HEK293 (cell line): ENCODE measurements at regions not wholly inside any gene's neighbourhood (a gene's known extent, or its start where the extent isn't known, plus 50 kb on each side); places are given as distances from the start of the nearest gene placed in this dataset.

Source experiments
- CTCF ChIA-PET: fragments of 350-600 bp; formaldehyde crosslinking; extraction: SDS; loops from one replicate; lab custom pipeline; 2021; ENCODE audit warnings: antibody characterized with exemption; lab: Yijun Ruan, JAX
- POLR2A ChIA-PET: fragments of 300-600 bp; formaldehyde crosslinking; extraction: SDS; loops from one replicate; lab custom pipeline; 2020; ENCODE audit warnings: antibody characterized with exemption, inconsistent platforms; lab: Yijun Ruan, JAX
- H3K27ac ChIP-seq: fragments of 200-500 bp; sonication (Bioruptor generic); 2 replicates; pipeline ENCODE4 v1.5.1; 2014; ENCODE audit warnings: low read depth, low read length, control low read depth, inconsistent platforms; ENCODE audit errors: extremely low read depth
- H3K36me3 ChIP-seq, 2 experiments: fragments of 200-500 bp in 1 of 2; sonication (Bioruptor generic) in 1 of 2; 1 replicate in 1 of 2; 2 replicates in 1 of 2; pipeline ENCODE4 v1.5.1; 2014 to 2017; ENCODE audit warnings: inconsistent platforms in 2 of 2, low read length in 2 of 2; ENCODE audit not compliant: control insufficient read depth in 2 of 2, insufficient read depth in 1 of 2
- H3K4me1 ChIP-seq: fragments of 200-500 bp; sonication (Bioruptor generic); 2 replicates; pipeline ENCODE4 v1.5.1; 2014; ENCODE audit warnings: mild to moderate bottlenecking, low read length, inconsistent platforms; ENCODE audit not compliant: control insufficient read depth, insufficient read depth
- H3K4me3 ChIP-seq: 2 replicates; pipeline ENCODE4 v1.5.1; 2011; ENCODE audit warnings: low read depth, mild to moderate bottlenecking, control low read depth, low read length, moderate library complexity
- H3K9me3 ChIP-seq: fragments of 200-500 bp; sonication (Bioruptor generic); 2 replicates; pipeline ENCODE4 v1.5.1; 2014; ENCODE audit warnings: low read depth, low read length, inconsistent platforms; ENCODE audit not compliant: control insufficient read depth, insufficient read depth
- FEZF1 ChIP-seq: fragments of 450-650 bp; formaldehyde crosslinking; IDR thresholded peaks from 2 replicates; pipeline ENCODE4 v1.5.1; 2016; ENCODE audit warnings: missing biosample characterization, missing genetic modification characterization
- GLIS2 ChIP-seq: fragments of 450-650 bp; formaldehyde crosslinking; IDR thresholded peaks from 2 replicates; pipeline ENCODE4 v1.5.1; 2016; ENCODE audit warnings: missing biosample characterization, missing genetic modification characterization
- INSM2 ChIP-seq: fragments of 450-650 bp; formaldehyde crosslinking; IDR thresholded peaks from 2 replicates; pipeline ENCODE4 v1.5.1; 2016; ENCODE audit warnings: missing biosample characterization, missing genetic modification characterization
- KLF8 ChIP-seq: fragments of 450-650 bp; formaldehyde crosslinking; IDR thresholded peaks from 2 replicates; pipeline ENCODE4 v1.5.1; 2016; ENCODE audit warnings: missing biosample characterization, missing genetic modification characterization
- MEIS1 ChIP-seq: sonication (generic); formaldehyde crosslinking; IDR thresholded peaks from 2 replicates; pipeline ENCODE4 v1.8.1; 2022; ENCODE audit warnings: missing genetic modification reagents, mild to moderate bottlenecking, borderline replicate concordance
- MZF1 ChIP-seq: fragments of 450-650 bp; formaldehyde crosslinking; IDR thresholded peaks from 2 replicates; pipeline ENCODE4 v1.5.1; 2017; ENCODE audit warnings: missing biosample characterization, missing genetic modification characterization, borderline replicate concordance
- OSR2 ChIP-seq: fragments of 450-650 bp; formaldehyde crosslinking; IDR thresholded peaks from 2 replicates; pipeline ENCODE4 v1.5.1; 2016; ENCODE audit warnings: missing biosample characterization, missing genetic modification characterization
- PBX3 ChIP-seq: sonication (generic); formaldehyde crosslinking; IDR thresholded peaks from 2 replicates; pipeline ENCODE4 v1.8.1; 2022; ENCODE audit warnings: mild to moderate bottlenecking, moderate library complexity, missing genetic modification reagents
- TRIM28 ChIP-seq: IDR thresholded peaks from 2 replicates; pipeline ENCODE4 v1.6.1; 2011; ENCODE audit warnings: low read length, control low read depth, borderline replicate concordance
- WT1 ChIP-seq: fragments of 450-650 bp; formaldehyde crosslinking; IDR thresholded peaks from 2 replicates; pipeline ENCODE4 v1.5.1; 2016; ENCODE audit warnings: missing biosample characterization, missing genetic modification characterization
- ZEB2 ChIP-seq: fragments of 450-650 bp; formaldehyde crosslinking; IDR thresholded peaks from 2 replicates; pipeline ENCODE4 v1.5.1; 2016; ENCODE audit warnings: missing biosample characterization, missing genetic modification characterization
- ZNF10 ChIP-seq: fragments of 450-650 bp; formaldehyde crosslinking; IDR thresholded peaks from 2 replicates; pipeline ENCODE4 v1.5.1; 2017; ENCODE audit warnings: missing biosample characterization, missing genetic modification characterization
- ZNF112 ChIP-seq: fragments of 450-650 bp; formaldehyde crosslinking; IDR thresholded peaks from 2 replicates; pipeline ENCODE4 v1.5.0; 2017; ENCODE audit warnings: missing biosample characterization, missing genetic modification characterization
- ZNF2 ChIP-seq: fragments of 450-650 bp; formaldehyde crosslinking; IDR thresholded peaks from 2 replicates; pipeline ENCODE4 v1.5.1; 2016; ENCODE audit warnings: missing biosample characterization, missing genetic modification characterization
- ZNF223 ChIP-seq: fragments of 450-650 bp; formaldehyde crosslinking; IDR thresholded peaks from 2 replicates; pipeline ENCODE4 v1.5.1; 2016; ENCODE audit warnings: missing biosample characterization, missing genetic modification characterization
- ZNF248 ChIP-seq: fragments of 450-650 bp; formaldehyde crosslinking; IDR thresholded peaks from 2 replicates; pipeline ENCODE4 v1.5.1; 2017; ENCODE audit warnings: missing biosample characterization, missing genetic modification characterization
- ZNF266 ChIP-seq: fragments of 450-650 bp; formaldehyde crosslinking; IDR thresholded peaks from 2 replicates; pipeline ENCODE4 v1.5.1; 2016; ENCODE audit warnings: missing biosample characterization, missing genetic modification characterization, low read depth
- ZNF292 ChIP-seq: fragments of 450-650 bp; formaldehyde crosslinking; IDR thresholded peaks from 2 replicates; pipeline ENCODE4 v1.5.1; 2016; ENCODE audit warnings: low read depth, missing biosample characterization, missing genetic modification characterization, borderline replicate concordance
- ZNF362 ChIP-seq: fragments of 450-650 bp; formaldehyde crosslinking; IDR thresholded peaks from 2 replicates; pipeline ENCODE4 v1.5.1; 2016; ENCODE audit warnings: missing biosample characterization, missing genetic modification characterization
- ZNF37A ChIP-seq: fragments of 450-650 bp; IDR thresholded peaks from 2 replicates; pipeline ENCODE4 v1.5.1; 2018; ENCODE audit warnings: missing biosample characterization, missing genetic modification characterization
- ZNF394 ChIP-seq: fragments of 450-650 bp; formaldehyde crosslinking; IDR thresholded peaks from 2 replicates; pipeline ENCODE4 v1.5.1; 2016; ENCODE audit warnings: missing biosample characterization, missing genetic modification characterization, mild to moderate bottlenecking, moderate library complexity, borderline replicate concordance
- ZNF510 ChIP-seq: fragments of 450-650 bp; formaldehyde crosslinking; IDR thresholded peaks from 2 replicates; pipeline ENCODE4 v1.5.1; 2018; ENCODE audit warnings: mild to moderate bottlenecking, missing genetic modification characterization, missing biosample characterization; ENCODE audit not compliant: insufficient replicate concordance
- ZNF544 ChIP-seq: fragments of 450-650 bp; formaldehyde crosslinking; IDR thresholded peaks from 2 replicates; pipeline ENCODE4 v1.5.0; 2017; ENCODE audit warnings: missing biosample characterization, missing genetic modification characterization
- ZNF555 ChIP-seq: fragments of 450-650 bp; formaldehyde crosslinking; conservative IDR thresholded peaks from 2 replicates; pipeline ENCODE4 v1.5.1; 2017; ENCODE audit warnings: missing biosample characterization, mild to moderate bottlenecking, missing genetic modification characterization, inconsistent platforms
- ZNF624 ChIP-seq: fragments of 450-650 bp; formaldehyde crosslinking; IDR thresholded peaks from 2 replicates; pipeline ENCODE4 v1.5.1; 2017; ENCODE audit warnings: missing biosample characterization, missing genetic modification characterization
- ZNF629 ChIP-seq: fragments of 450-650 bp; formaldehyde crosslinking; IDR thresholded peaks from 2 replicates; pipeline ENCODE4 v1.5.1; 2017; ENCODE audit warnings: missing biosample characterization, missing genetic modification characterization
- ZNF639 ChIP-seq: fragments of 450-650 bp; formaldehyde crosslinking; IDR thresholded peaks from 2 replicates; pipeline ENCODE4 v1.5.1; 2016; ENCODE audit warnings: missing biosample characterization, missing genetic modification characterization
- ZNF768 ChIP-seq: fragments of 450-650 bp; formaldehyde crosslinking; IDR thresholded peaks from 2 replicates; pipeline ENCODE4 v1.5.1; 2018; ENCODE audit warnings: missing biosample characterization, mild to moderate bottlenecking, missing genetic modification characterization
- ZNF837 ChIP-seq: fragments of 450-650 bp; formaldehyde crosslinking; IDR thresholded peaks from 2 replicates; pipeline ENCODE4 v1.5.1; 2016; ENCODE audit warnings: missing biosample characterization, missing genetic modification characterization

GRCh38 chrX:139125916-139126315, 404.6 kb upstream of the F9 start:
- POLR2A ChIA-PET: no interaction called here
- no peak overlapping the region for H3K27ac ChIP-seq
- no peaks in the 10 kb centered on the region for H3K36me3 ChIP-seq
- TF ChIP-seq TRIM28: no peak
- TF ChIP-seq ZNF10 (tag by site-specific recombination): no peak
- TF ChIP-seq ZNF555: no peak
- no peak for TF ChIP-seq PBX3 (CRISPR knock-in tag)
- TF ChIP-seq ZNF629 (tag by site-specific recombination): no peak
- TF ChIP-seq ZNF112 (tag by site-specific recombination): no peak
- no peak for TF ChIP-seq ZNF768
- TF ChIP-seq GLIS2: no peak
- no peak for TF ChIP-seq ZNF292 (tag by site-specific recombination)
- TF ChIP-seq ZNF223 (tag by site-specific recombination): no peak
- TF ChIP-seq ZNF37A: no peak
- H3K4me3 ChIP-seq: no peak overlapping the region
- H3K4me1 ChIP-seq: no peaks in the 10 kb centered on the region
- H3K9me3 ChIP-seq: no peaks in the 10 kb centered on the region
- CTCF ChIA-PET: interaction anchor here (0.9 to 1.6 kb wide), 10 partner anchors 9 to 434 kb away, joined by 3 to 14 read pairs (median 4); no protein-coding TSS in a partner anchor

- H3K4me1 ChIP-seq: no peaks in the 10 kb centered on the region
- H3K36me3 ChIP-seq: no peaks in the 10 kb centered on the region
- no peaks in the 10 kb centered on the region for H3K9me3 ChIP-seq
- TF ChIP-seq ZNF266 (tag by site-specific recombination): peak; percentile 96
- TF ChIP-seq ZNF248: no peak
- TF ChIP-seq, all 188 proteins: peak for 1
- no peak overlapping the region for H3K27ac ChIP-seq
- ChIA-PET CTCF (no interaction called here), POLR2A (no interaction called here)
- H3K4me3 ChIP-seq: no peak overlapping the region
These were observed 408.8 kb upstream of the F9 start for GRCh38 chrX:139121616-139122286.

GRCh38 chrX:139120760-139121159, 409.2 kb upstream of the FGF13 start:
- no peak overlapping the region for H3K4me3 ChIP-seq
- no peaks in the 10 kb centered on the region for H3K36me3 ChIP-seq
- ChIA-PET POLR2A (interaction anchor here (0.6 kb wide), 1 partner anchor 39 kb away, joined by 3 read pairs; no protein-coding TSS in a partner anchor), CTCF (no interaction called here)
- H3K27ac ChIP-seq: no peak overlapping the region
- H3K9me3 ChIP-seq: no peaks in the 10 kb centered on the region
- H3K4me1 ChIP-seq: no peaks in the 10 kb centered on the region
- no peak for TF ChIP-seq ZNF624
- 0 out of 2 replicates have a peak, but pooled peaks have one; percentile 11 for TF ChIP-seq ZNF394 (tag by site-specific recombination)
- peak; percentile 77 for TF ChIP-seq OSR2
- peak; percentile 72 for TF ChIP-seq FEZF1 (tag by site-specific recombination)
- peak; percentile 51; the same call in 1 of the 2 replicates for TF ChIP-seq INSM2 (tag by site-specific recombination)
- TF ChIP-seq KLF8: peak; percentile 70; the same call in 1 of the 2 replicates
- no peak for TF ChIP-seq ZNF510 (tag by site-specific recombination)
- TF ChIP-seq WT1 (tag by site-specific recombination): no peak; the same call in none of the 2 replicates
- peak; percentile 92 for TF ChIP-seq MEIS1
- no peak for TF ChIP-seq ZNF362
- TF ChIP-seq ZNF2 (tag by site-specific recombination): no peak
- no peak for TF ChIP-seq MZF1 (tag by site-specific recombination)
- peak; percentile 54; the same call in 1 of the 2 replicates for TF ChIP-seq ZNF639 (tag by site-specific recombination)
- TF ChIP-seq ZNF544 (tag by site-specific recombination): no peak
- TF ChIP-seq ZEB2: peak; percentile 71
- no peak for TF ChIP-seq ZNF837 (tag by site-specific recombination)
